HG03060 (cell line): ENCODE measurements at regions not wholly inside any gene's neighbourhood (a gene's known extent, or its start where the extent isn't known, plus 50 kb on each side); places are given as distances from the start of the nearest gene placed in this dataset.
"Not testable (repeated sequence)": the region's sequence is repeated elsewhere in the genome, so short reads cannot be mapped to it uniquely, and the experiment has no call there.

Source experiments
- ATAC-seq: cut with Tn5 transposase; IDR thresholded peaks from one replicate; pipeline ENCODE4 v1.9.1; 2021; ENCODE audit warnings: low read depth, moderate number of reproducible peaks; ENCODE audit not compliant: unreplicated experiment

DNA sequence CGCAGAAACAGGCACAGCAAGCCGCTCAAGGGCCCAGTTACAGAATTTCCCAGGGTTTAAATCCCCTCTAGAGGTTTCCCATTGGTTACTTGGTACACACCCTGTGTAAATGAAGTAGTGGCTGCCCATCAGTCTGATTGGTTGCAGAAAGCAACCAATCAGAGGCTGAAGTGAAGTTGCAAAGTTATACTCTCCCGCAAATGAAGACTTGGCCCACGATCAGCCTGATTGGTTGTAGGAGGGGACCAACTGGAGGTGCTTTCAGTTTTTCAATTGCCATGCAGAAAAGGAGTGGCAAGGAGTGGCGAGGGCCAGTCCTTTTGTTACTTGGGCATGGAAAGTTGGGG lies 909.2 kb upstream of the AUTS2 start:
- no peak for ATAC-seq

GRCh38 chr7:68691261-68692216 lies 906.7 kb upstream of the AUTS2 start:
- ATAC-seq, result no peak

DNA sequence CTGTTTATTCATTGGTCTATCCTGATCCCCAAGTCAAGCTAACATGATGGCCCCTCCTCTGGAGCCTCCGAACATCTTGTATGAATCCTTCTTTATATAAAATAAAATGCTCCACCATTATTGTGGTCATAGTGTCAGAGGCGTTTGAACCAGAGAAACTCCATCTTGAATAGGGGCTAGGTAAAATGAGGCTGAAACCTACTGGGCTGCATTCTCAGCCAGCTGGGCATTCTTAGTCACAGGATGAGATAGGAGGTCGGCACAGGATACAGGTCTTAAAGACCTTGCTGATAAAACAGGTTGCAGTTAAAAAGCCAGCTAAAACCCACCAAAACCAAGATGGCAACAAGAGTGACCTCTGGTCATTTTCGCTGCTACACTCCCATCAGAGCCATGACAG lies 905.8 kb upstream of the AUTS2 start:
- no peak for ATAC-seq

DNA sequence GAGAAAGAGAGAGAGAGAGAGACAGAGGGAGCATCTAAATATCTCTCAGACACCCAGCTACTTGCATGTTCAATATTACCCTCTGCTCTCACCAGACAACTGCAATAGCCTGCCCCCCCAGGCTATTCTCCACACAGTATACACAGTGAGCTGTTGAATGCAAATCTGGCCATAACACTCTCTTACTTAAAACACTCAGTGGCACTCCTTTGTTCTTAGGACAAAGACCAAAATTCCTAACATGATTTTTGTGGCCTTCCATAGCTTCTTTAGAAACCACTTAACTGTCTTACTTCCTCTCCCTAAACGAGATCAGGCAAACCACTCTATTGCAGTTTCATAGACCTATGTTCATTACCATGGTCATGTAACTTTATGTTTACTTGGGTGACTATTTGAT lies 903.6 kb upstream of the AUTS2 start:
- ATAC-seq, result no peak

DNA sequence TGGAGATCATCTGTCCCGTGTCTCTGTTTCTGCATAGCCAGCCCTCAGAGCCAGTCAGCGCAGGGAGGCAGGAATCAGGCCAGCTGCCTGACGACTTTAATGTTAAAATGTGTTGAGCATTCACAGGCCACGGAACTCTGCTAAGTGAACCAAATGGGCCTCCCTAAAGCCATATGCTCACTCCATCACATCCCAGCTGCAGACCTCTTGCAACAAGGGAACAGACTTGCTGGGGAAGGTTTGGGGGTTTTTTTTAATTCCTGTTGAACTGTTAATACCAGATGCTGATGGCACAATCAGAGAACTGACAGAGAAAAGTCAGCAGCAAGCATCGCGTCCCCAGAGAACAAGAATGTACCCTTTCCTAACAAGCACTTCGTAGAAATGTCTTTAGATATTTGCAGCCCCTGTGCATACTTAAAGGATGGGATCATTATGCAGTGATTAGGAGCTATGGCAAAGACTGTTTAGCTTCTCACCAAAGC lies 900.4 kb upstream of the AUTS2 start:
- ATAC-seq, result no peak

DNA sequence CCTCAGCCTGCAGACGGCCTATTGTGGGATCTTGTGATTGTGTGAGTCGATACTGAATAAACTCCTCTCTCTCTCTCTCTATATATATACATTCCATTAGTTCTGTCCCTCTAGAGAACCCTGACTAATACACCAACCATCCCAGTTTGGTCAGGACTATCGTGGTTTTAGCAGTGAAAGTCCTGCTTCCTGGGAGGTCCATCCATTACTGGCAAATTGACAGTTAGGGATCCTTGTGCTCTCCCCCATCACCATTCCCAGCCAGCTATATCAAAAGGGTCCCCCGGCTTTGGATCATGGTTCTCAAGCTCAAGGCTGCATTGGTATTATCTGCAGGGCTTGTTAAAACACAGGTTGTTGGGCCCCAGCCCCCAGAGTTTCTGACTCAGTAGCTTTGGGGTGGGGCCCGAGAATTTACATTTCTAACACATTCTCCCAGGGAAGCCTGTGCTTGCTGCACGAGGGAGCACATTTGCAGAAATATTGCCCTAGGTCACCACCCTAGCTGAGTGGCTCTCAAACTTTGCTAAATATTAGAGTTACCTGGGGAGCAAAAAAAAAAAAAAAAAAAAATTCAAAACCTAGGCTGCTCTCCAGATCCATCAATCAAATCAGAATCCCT lies 899.1 kb upstream of the AUTS2 start:
- ATAC-seq, result no peak

GRCh38 chr7:68700414-68700813 lies 897.9 kb upstream of the AUTS2 start:
- ATAC-seq, result no peak

GRCh38 chr7:68706291-68706690 lies 892.0 kb upstream of the AUTS2 start:
- no peak for ATAC-seq

DNA sequence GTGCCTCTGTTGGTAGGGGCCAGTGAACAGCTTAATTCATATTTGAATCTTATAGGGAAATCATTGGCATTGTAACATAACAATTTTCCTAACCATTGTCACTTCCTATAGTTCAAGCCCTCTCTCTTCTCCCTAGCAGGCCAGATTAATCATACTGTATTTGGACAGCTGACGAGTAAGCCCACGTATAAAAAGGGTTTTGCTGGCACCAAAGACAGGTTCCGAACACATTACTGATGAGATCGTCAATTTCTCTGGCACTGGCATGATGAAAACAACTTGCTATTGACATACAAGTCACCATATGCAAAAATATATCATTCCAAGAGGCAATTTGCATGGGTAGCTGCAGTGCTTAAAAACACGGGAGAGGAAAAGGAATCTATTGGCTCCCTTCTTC lies 891.1 kb upstream of the AUTS2 start:
- ATAC-seq, result no peak

DNA sequence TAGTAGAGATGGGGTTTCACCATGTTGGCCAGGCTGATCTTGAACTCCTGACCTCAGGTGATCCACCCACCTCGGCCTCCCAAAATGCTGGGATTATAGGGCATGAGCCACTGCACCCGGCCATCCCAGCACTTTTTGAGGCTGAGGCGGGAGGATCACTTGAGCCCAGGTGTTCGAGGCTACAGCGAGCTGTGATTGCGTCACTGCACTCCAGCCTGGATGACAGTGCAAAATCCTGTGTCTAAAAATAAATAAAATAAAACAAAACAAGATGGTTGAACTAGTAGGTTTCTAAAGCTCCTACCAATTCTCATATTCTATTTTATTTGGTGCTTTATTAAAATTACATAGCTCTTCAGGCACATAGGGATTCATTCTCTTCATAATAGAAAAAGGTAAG lies 890.3 kb upstream of the AUTS2 start:
- ATAC-seq, result no peak

DNA sequence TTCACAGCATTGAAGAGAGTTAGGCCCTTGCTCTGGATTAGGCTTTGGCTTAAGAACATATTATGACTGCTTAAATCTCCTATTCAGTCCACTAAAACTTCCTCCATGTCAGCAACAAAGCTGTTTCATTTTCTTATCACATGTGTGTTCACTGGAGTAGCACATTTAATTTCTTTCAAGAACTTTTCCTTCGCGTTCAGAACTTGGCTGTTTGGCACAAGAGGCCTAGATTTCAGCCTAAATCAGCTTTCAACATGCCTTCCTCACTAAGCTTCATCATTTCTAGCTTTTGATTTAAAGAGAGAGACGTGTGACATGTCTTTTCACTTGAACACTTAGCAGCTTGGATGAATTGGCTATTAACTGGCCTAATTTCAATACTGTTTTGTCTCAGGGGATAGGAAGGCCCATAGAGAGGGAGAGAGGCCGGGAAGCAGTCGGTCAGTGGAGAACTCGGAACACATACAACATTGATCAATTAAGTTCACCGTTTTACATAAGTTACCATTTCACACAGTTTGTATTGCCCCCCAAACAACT lies 885.2 kb upstream of the AUTS2 start:
- no peak for ATAC-seq

DNA sequence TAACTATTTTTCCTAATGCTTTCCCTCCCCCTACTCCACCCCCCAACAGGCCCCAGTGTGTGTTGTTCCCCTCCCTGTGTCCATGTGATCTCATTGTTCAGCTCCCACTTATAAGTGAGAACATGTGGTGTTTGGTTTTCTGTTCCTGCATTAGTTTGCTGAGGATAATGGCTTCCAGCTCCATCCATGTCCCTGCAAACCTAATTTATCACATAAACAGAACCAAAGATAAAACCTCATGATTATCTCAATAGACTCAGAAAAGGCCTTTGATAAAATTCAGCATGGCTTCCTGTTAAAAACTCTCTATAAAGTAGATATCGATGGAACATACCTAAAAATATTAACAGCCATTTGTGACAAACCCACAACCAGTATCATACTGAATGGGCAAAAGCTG lies 884.1 kb upstream of the AUTS2 start:
- ATAC-seq, result not testable (repeated sequence)

DNA sequence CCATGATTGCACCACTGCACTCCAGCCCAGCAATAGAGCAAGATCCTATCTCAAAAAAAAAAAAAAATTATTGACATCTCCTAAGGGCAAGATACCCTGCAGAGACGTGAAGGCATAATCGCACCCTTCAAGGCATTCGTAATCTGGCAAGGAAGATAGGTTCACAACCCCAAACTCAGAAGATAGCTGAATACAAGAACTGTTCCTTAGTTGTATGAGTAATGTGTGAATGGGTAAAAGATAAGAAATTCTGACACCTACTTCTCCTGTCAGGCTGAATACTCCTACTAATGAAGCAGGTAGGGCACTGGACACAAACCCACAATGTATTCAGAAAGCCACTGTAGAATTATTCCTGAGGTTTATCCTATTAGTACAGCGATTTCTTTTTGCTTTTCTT lies 882.4 kb upstream of the AUTS2 start:
- ATAC-seq, result no peak

DNA sequence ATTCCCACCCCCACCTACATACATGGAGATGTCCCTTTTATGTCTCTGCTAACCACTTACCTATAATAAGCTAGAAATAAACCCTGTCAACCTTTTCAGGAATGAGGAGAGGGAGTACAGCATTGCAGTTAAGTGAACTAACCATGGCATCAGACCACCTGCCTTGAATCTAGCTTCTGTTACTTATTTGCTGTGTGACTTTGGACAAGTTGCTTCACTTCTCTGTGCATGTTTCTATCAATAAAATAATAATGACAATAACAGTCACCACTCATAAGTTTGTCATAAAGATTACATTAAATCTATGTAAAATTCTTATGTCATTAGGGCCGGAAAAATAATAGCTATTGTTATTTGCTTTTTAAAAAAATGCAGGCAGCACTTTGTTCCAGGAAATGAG lies 881.1 kb upstream of the AUTS2 start:
- ATAC-seq, result no peak

DNA sequence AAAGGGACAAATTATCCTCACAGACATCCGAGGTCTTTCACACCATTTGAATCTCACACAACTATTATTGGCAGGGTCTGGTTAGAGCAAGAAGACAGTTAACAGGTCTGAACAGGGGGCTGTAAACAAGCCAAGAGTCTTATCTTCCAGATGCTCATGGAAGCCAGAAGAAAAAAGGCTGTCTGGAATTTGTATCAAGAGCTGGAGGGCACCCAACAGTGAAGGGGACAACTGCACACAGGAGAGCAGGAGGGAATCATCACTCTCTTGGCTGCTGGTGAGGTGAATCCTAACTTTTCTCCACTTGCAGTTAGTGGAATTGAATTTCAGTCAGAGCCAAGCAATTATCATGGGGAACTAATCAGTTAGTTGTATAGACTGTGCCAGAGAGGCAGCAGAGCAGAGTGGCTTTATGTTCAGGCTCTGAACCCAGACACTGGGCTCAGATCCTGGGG lies 880.2 kb upstream of the AUTS2 start:
- no peak for ATAC-seq

DNA sequence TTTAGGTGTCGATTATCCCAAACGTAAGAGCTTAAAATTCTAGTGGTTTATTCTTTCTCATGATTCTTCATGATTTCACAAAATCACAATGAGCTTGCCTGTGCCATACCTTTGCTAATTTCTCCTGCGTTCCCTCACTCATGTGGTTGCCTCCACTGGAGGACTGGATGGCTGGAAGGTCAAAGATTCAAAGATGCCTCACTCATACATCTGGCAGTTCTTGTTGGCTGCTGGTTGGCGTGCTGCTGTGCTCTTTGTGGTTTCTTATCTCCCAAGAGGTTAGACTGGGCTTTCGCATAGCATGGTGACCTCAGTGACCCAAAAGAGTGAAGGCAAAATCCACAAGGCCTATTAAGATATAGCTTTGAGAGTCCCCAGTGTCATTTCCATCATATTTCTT lies 877.6 kb upstream of the AUTS2 start:
- no peak for ATAC-seq

DNA sequence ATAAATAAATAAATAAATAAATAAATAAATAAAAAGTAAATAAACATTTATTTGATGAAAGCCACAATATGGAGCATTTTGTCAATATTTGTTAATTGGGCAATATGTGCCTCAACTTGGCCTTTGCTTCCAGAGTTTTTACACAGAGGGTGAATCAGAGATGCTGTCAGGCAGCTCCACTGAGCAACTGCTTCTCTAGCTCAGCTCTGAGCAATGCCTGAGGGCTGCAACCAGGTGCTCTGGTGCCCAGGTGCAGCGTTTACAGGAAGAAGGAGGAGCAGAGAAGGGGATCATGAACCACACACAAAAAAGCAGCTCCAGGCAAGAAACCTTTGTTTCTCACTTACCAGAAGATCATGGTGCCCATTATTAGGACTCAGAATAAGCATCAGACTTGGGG lies 876.2 kb upstream of the AUTS2 start:
- ATAC-seq, result no peak

DNA sequence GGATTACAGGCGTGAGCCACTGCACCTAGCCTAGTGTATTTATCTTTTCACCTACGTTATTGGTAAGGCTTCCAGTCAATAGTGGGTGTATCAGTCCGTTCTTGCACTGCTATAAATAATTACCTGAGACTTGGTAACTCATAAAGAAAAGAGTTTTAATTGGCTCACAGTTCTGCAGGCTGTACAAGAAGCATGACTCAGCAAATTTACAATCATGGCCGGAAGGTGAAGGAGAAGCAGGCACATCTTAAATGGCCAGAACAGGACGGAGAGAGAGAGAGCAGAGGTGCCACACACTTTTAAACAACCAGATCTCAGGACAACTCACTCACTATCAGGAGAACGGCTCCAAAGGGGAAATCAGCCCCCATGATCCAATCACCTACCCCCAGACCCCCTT lies 873.3 kb upstream of the AUTS2 start:
- no peak for ATAC-seq

- ATAC-seq, result no peak
Measured at GRCh38 chr7:68725843-68726785, 872.2 kb upstream of the AUTS2 start.

- ATAC-seq, result not testable (repeated sequence)
Measured at GRCh38 chr7:68728720-68729119, 869.6 kb upstream of the AUTS2 start.

- ATAC-seq, result no peak
Measured at GRCh38 chr7:68729371-68729770, 868.9 kb upstream of the AUTS2 start.
